ENCODE measurements at regions not wholly inside any gene's neighbourhood (a gene's known extent, or its start where the extent isn't known, plus 50 kb on each side); places are given as distances from the start of the nearest gene placed in this dataset.

DNA sequence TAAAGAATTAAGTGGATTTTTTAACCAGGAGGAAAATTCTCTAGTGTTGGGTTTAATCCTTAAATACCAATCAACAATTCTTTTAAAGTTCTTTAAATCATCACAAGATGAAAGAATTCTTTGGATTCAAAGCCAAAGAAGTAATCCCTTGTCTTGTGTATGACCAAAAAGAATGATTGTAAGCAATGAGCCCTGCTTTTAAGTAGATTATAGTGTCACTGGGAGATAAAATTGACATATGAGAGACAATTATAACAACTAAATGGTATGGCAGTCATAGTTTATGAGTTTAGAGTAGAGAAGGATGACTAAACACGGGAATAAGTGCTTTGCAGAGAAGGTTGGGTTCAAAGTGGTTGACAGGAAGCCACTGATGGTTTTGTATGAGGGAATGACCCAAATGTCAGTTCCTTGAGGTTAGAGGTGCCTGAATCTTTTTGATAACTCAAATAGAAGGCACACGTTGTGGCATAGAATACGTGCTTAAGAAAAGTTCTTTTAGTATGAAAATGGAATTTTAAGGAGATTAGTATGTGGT, 199.6 kb upstream of the TCF4 start:
- H2BK120ac ChIP-seq (ENCODE audit: low read depth, low read length), result 0 out of 2 replicates have a peak overlapping the region, but pooled peaks have one; percentile 20
- WGBS, 2 experiments (ENCODE audit: extremely low coverage in 2 of 2, insufficient read length in 1 of 2), result no CpG with 5 or more reads among the region's 3 CpGs
- DNase-seq (no peak), ATAC-seq (ENCODE audit: low read depth) (no peak)
- H3K36me3 ChIP-seq (ENCODE audit: control insufficient read depth, insufficient read depth, low read length), result no peaks in the 10 kb centered on the region
- H2BK20ac ChIP-seq (ENCODE audit: low read depth, low read length), result no peak overlapping the region
- H3K27ac ChIP-seq (ENCODE audit: insufficient read depth, low read length), result no peak overlapping the region
- no peaks in the 10 kb centered on the region for H3K27me3 ChIP-seq (ENCODE audit: control insufficient read depth, insufficient read depth, low read length)
- H3K56ac ChIP-seq (ENCODE audit: extremely low read depth, insufficient read depth, low read length), result no peak overlapping the region
- no peak for TF ChIP-seq FOS (IDR thresholded peaks at IDR 0.05; ENCODE audit: low read depth, low read length)
- intact Hi-C loops (cut with micrococcal nuclease) (loop anchor here (10.0 kb wide), 1 partner anchor 297 kb away; no protein-coding TSS in a partner anchor), dilution Hi-C loops (cut with HindIII; ENCODE audit: low sequenced_read_pairs, unreplicated experiment) (no loop called here), in situ Hi-C loops (cut with MboI; ENCODE audit: low sequenced_read_pairs) (loop anchor here (5.0 to 10.0 kb wide), 3 partner anchors 373 to 787 kb away; no protein-coding TSS in a partner anchor)
- no peak overlapping the region for H3K23ac ChIP-seq (ENCODE audit: low read depth, low read length)
- no peak overlapping the region for H2AK5ac ChIP-seq (ENCODE audit: low read depth, low read length)
- H2AFZ ChIP-seq (replicated peaks; ENCODE audit: low read length, poor library complexity), result no peak overlapping the region
- no peak overlapping the region for H2AK9ac ChIP-seq (replicated peaks; ENCODE audit: low read depth, low read length, poor library complexity)
- no peak overlapping the region for H2BK15ac ChIP-seq (ENCODE audit: low read depth, low read length)
- ChIA-PET POLR2A (ENCODE audit: unreplicated experiment) (no interaction called here), CTCF (no interaction called here)
- peaks cover 9% of the 10 kb centered on the region for H3K4me1 ChIP-seq (ENCODE audit: control insufficient read depth, insufficient read depth, low read length)
- no peak overlapping the region for H3K4me3 ChIP-seq (ENCODE audit: insufficient read depth, low read depth, low read length)
- H3K14ac ChIP-seq (replicated peaks; ENCODE audit: low read depth, low read length), result no peak overlapping the region; the same call in 1 of the 2 replicates
- no peak overlapping the region for H4K91ac ChIP-seq (ENCODE audit: insufficient read depth, low read depth, low read length)
- H3K18ac ChIP-seq (ENCODE audit: low read depth, low read length), result no peak overlapping the region; the same call in 1 of the 2 replicates
- H4K8ac ChIP-seq (ENCODE audit: low read depth in 2 of 2, low read length in 2 of 2), result no peak overlapping the region; a peak in 1 of 4 replicates
- no peak overlapping the region for H4K5ac ChIP-seq (ENCODE audit: low read depth, low read length)
- no peaks in the 10 kb centered on the region for H4K20me1 ChIP-seq (ENCODE audit: insufficient read depth, low read length)
- no peak overlapping the region for H3K9ac ChIP-seq (ENCODE audit: low read depth, low read length)
- peaks cover 10% of the 10 kb centered on the region for H3K9me1 ChIP-seq (ENCODE audit: insufficient read depth, low read length)
- no TSS peak for BruUV-seq (replicated peaks)
- H3K9me3 ChIP-seq (ENCODE audit: control insufficient read depth, insufficient read depth, low read length), result no peaks in the 10 kb centered on the region
- H3K4me2 ChIP-seq (ENCODE audit: low read depth, low read length), result no peak overlapping the region
- no peak overlapping the region for H2BK5ac ChIP-seq (ENCODE audit: low read depth, low read length, poor library complexity, severe bottlenecking)
- H3K4ac ChIP-seq (ENCODE audit: low read depth, low read length), result 0 out of 2 replicates have a peak overlapping the region, but pooled peaks have one; percentile 31
- H3K79me1 ChIP-seq (ENCODE audit: low read depth in 1 of 2, low read length in 2 of 2), result no peaks in the 10 kb centered on the region

Measured in IMR-90 (cell line).